Testis (tissue), 2 donors: ENCODE measurements at regions not wholly inside any gene's neighbourhood (a gene's known extent, or its start where the extent isn't known, plus 50 kb on each side); places are given as distances from the start of the nearest gene placed in this dataset.

Experiments used
- DNase-seq: peaks from one replicate; pipeline ENCODE4 v3.0.0-alpha.2; 2019
- H3K27ac ChIP-seq, 2 donors: fragments of 200-600 bp; sonication (generic); one replicate each; pipeline ENCODE4 v1.5.1; 2019
- H3K27me3 ChIP-seq: fragments of 200-600 bp; sonication (generic); one replicate; pipeline ENCODE4 v1.5.1; 2019
- H3K36me3 ChIP-seq: fragments of 200-600 bp; sonication (generic); one replicate; pipeline ENCODE4 v1.5.1; 2017; ENCODE audit warnings: low read depth; ENCODE audit errors: missing control alignments
- H3K4me1 ChIP-seq: fragments of 200-600 bp; sonication (generic); one replicate; pipeline ENCODE4 v1.5.1; 2019
- H3K4me3 ChIP-seq, 2 donors: fragments of 200-600 bp; sonication (generic); one replicate each; pipeline ENCODE4 v1.5.1; 2017 to 2019
- H3K9me3 ChIP-seq: fragments of 200-600 bp; sonication (generic); one replicate; pipeline ENCODE4 v1.5.1; 2017
- POLR2A ChIP-seq: fragments of 450-650 bp; IDR thresholded peaks from one replicate; pipeline ENCODE4 v1.6.1; 2017; ENCODE audit warnings: antibody characterized with exemption, mild to moderate bottlenecking, moderate library complexity
- WGBS, 2 donors: methylation state at CpG; one replicate each; pipeline ENCODE4 v1.1.5; 2018; 5-methylcytosine and 5-hydroxymethylcytosine counted together
- intact Hi-C: fragments of 100-400 bp; cut with DNase I; formaldehyde crosslinking; loops from one replicate; pipeline ENCODE4 v1.15.1; 2023; ENCODE audit warnings: low total_unique reads
- TF ChIP-seq, protein P1 (sequence below), 3 experiments: fragments of 450-650 bp in 2 of 3; fragments of 200-600 bp in 1 of 3; sonication (generic) in 1 of 3; IDR thresholded peaks; one replicate each; pipeline ENCODE4 v1.5.1; 2016 to 2019; ENCODE audit warnings: antibody characterized with exemption in 3 of 3, mild to moderate bottlenecking in 2 of 3, moderate library complexity in 1 of 3

DNA sequence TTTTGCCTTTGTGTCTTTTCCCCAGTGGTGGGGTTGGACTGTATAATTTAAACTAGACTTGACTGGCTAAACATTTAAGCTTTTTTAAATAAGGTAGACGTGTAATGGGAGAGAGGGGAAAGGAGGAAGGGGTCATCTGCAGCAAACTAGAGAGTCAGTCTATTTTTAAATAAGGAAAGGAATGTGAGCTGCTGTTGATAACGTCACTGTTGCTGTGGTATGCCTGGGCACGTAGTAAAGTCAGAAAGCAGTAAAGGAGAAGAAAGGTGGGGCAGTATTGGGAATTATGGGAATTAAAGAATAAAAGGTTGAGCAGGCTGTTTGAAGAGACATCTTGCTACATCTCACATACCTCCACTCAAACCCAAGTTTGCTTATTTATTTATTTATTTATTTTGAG lies 80.4 kb upstream of the FSHB start:
- Histone ChIP-seq H3K27me3 (no peaks in the 10 kb centered on the region), H3K27ac (no peak overlapping the region), H3K4me3 (no peak overlapping the region), H3K9me3 (no peaks in the 10 kb centered on the region), H3K36me3 (no peaks in the 10 kb centered on the region), H3K4me1 (no peaks in the 10 kb centered on the region)
- intact Hi-C loops = no loop called here
- WGBS, 2 donors = 48 to 51% methylated on average over 3 of the region's 3 CpGs
- no peak for TF ChIP-seq POLR2A
- TF ChIP-seq, protein P1, sequence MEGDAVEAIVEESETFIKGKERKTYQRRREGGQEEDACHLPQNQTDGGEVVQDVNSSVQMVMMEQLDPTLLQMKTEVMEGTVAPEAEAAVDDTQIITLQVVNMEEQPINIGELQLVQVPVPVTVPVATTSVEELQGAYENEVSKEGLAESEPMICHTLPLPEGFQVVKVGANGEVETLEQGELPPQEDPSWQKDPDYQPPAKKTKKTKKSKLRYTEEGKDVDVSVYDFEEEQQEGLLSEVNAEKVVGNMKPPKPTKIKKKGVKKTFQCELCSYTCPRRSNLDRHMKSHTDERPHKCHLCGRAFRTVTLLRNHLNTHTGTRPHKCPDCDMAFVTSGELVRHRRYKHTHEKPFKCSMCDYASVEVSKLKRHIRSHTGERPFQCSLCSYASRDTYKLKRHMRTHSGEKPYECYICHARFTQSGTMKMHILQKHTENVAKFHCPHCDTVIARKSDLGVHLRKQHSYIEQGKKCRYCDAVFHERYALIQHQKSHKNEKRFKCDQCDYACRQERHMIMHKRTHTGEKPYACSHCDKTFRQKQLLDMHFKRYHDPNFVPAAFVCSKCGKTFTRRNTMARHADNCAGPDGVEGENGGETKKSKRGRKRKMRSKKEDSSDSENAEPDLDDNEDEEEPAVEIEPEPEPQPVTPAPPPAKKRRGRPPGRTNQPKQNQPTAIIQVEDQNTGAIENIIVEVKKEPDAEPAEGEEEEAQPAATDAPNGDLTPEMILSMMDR (IDR thresholded peaks at IDR 0.05) = no peak
- DNase-seq = no peak

DNA sequence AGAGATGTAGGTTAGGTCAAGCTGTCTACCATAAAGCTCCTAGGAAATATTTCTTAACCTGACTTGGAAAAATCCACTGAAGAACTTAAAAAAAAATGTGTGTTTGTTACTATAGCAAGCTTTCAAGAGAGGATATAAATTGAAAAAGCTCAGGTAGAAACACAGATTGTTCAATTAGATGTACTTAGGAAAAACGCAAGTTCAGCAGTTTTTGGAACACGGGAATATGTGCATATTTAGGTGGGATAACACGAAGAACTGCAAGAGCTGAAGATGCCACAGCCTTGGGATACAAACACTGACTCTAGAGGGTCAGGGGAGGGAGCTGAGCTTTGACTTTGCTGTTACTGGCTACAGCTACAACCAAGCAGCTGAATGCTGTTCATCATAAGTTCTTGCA lies 77.8 kb upstream of the FSHB start:
- Histone ChIP-seq H3K4me1 (peaks cover 3% of the 10 kb centered on the region), H3K9me3 (no peaks in the 10 kb centered on the region), H3K27ac (no peak overlapping the region), H3K4me3 (no peak overlapping the region), H3K27me3 (no peaks in the 10 kb centered on the region), H3K36me3 (no peaks in the 10 kb centered on the region)
- WGBS, 2 donors = 83 to 90% methylated on average over 3 of the region's 3 CpGs
- DNase-seq = no peak
- TF ChIP-seq POLR2A = no peak
- TF ChIP-seq, protein P1 (IDR thresholded peaks at IDR 0.05) = no peak
- intact Hi-C loops = no loop called here

DNA sequence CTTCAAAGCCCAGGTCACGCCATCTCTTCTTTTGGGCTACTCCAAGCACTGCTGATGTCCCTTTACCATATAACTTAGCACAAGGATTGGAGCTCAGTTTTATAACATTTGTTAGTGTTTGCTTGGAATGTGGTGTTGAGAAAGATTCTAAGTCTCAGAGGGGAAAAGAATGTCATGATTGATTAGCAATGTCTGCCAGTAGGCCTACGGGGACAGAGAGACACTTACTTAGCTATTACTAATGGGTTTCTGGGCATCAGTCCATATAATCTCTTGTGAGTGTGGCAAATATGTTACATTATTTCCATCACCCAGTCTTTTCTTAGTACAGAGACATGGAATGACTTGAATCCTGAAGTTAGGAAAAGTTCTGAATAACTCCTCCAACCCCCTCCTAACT lies 75.4 kb upstream of the FSHB start:
- no peak for DNase-seq
- TF ChIP-seq, protein P1 (IDR thresholded peaks at IDR 0.05) = no peak
- TF ChIP-seq POLR2A = no peak
- H3K9me3 ChIP-seq = no peaks in the 10 kb centered on the region
- WGBS, 2 donors = 74 to 83% methylated on average over 2 of the region's 2 CpGs
- intact Hi-C loops = no loop called here
- peaks cover 3% of the 10 kb centered on the region for H3K4me1 ChIP-seq
- H3K36me3 ChIP-seq = no peaks in the 10 kb centered on the region
- no peak overlapping the region for H3K4me3 ChIP-seq
- H3K27ac ChIP-seq = no peak overlapping the region
- no peaks in the 10 kb centered on the region for H3K27me3 ChIP-seq

DNA sequence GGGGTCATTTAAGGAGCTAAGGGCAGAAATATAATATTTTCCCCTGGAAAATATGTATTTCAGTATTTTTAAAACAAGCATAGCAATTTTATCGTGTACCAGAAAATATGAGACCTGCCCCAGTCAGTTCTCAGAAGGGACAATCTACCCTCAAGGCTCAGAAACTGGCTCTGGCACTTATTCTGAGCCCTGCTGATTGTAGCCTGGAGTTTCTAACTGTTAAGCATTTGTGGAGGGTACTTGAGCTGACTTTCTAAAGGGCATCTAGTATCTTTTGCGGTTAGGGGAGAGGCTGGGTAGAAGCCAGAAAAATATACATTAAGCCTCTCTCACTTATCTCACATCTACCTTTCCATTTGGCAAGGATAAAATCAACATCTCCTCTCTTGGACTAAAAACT lies 71.3 kb upstream of the FSHB start:
- no peak for DNase-seq
- H3K27me3 ChIP-seq = no peaks in the 10 kb centered on the region
- TF ChIP-seq POLR2A = no peak
- TF ChIP-seq, protein P1 (IDR thresholded peaks at IDR 0.05) = no peak
- H3K36me3 ChIP-seq = no peaks in the 10 kb centered on the region
- peaks cover 3% of the 10 kb centered on the region for H3K4me1 ChIP-seq
- H3K27ac ChIP-seq = no peak overlapping the region
- H3K4me3 ChIP-seq = no peak overlapping the region
- H3K9me3 ChIP-seq = no peaks in the 10 kb centered on the region
- WGBS, 2 donors = 89 to 97% methylated on average over 2 of the region's 2 CpGs
- intact Hi-C loops = no loop called here

DNA sequence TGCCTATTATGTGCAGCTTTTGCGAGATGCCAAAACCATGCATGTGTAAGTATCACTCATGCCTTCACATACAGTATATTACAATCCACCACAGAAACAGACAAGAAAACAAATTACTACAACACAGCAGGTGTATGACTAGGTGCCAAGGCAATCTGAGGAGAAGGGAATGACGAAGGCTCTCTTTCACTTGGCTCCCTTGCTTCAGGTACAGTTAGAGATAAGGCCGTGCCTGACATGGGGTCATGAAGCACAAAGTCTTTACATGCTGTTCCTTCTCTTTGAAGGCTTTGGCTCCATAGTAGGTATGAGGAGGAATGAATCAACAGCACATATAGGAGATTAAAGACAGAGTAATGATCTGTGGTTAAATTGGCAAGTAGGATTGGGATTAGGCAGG lies 65.2 kb upstream of the FSHB start:
- no peaks in the 10 kb centered on the region for H3K9me3 ChIP-seq
- 92 to 97% methylated on average over 3 of the region's 3 CpGs for WGBS, 2 donors
- no peak for DNase-seq
- H3K36me3 ChIP-seq = no peaks in the 10 kb centered on the region
- H3K27ac ChIP-seq = no peak overlapping the region
- intact Hi-C loops = no loop called here
- TF ChIP-seq, protein P1 (IDR thresholded peaks at IDR 0.05) = no peak
- no peak for TF ChIP-seq POLR2A
- H3K27me3 ChIP-seq = no peaks in the 10 kb centered on the region
- H3K4me1 ChIP-seq = no peaks in the 10 kb centered on the region
- no peak overlapping the region for H3K4me3 ChIP-seq
